Kidney (tissue), 13 donors: ENCODE measurements at regions not wholly inside any gene's neighbourhood (a gene's known extent, or its start where the extent isn't known, plus 50 kb on each side); places are given as distances from the start of the nearest gene placed in this dataset.
"Not testable (repeated sequence)": the region's sequence is repeated elsewhere in the genome, so short reads cannot be mapped to it uniquely, and the experiment has no call there.

ENCODE experiments used
- DNase-seq, 5 donors: peaks; one replicate each; pipeline ENCODE4 v3.0.0-alpha.2; 2013 to 2020
- FAIRE-seq: peaks from 2 replicates; lab custom pipeline; 2012; peaks lifted over from hg19 to GRCh38; lab: Jason Lieb, UNC
- H3K27ac ChIP-seq, 2 donors: one replicate each; pipeline ENCODE4 v1.7.0; 2013; ENCODE audit warnings: low read depth in 2 of 2, low read length in 2 of 2, inconsistent platforms in 1 of 2
- H3K27me3 ChIP-seq: one replicate; pipeline ENCODE4 v1.7.1; 2013; ENCODE audit warnings: low read length, inconsistent platforms; ENCODE audit not compliant: control insufficient read depth, insufficient read depth
- H3K36me3 ChIP-seq, 3 donors: one replicate each; pipeline versions ENCODE4 v1.7.0 to v1.7.1; 2013; ENCODE audit warnings: low read length in 3 of 3, control low read depth in 1 of 3, inconsistent platforms in 1 of 3; ENCODE audit not compliant: insufficient read depth in 3 of 3, control insufficient read depth in 2 of 3
- H3K4me1 ChIP-seq, 3 donors: one replicate each; pipeline versions ENCODE4 v1.7.0 to v1.7.1; 2013; ENCODE audit warnings: low read length in 3 of 3, inconsistent platforms in 1 of 3, low read depth in 1 of 3; ENCODE audit not compliant: control insufficient read depth in 2 of 3, insufficient read depth in 2 of 3
- H3K4me3 ChIP-seq, 3 donors: one replicate each; pipeline versions ENCODE4 v1.7.0 to v1.8.1; 2013; ENCODE audit warnings: low read length in 3 of 3, control low read depth in 1 of 3, inconsistent platforms in 1 of 3
- H3K9ac ChIP-seq, 3 donors: one replicate each; pipeline versions ENCODE4 v1.7.0 to v1.7.1; 2013; ENCODE audit warnings: low read length in 3 of 3, control low read depth in 1 of 3, inconsistent platforms in 1 of 3
- H3K9me3 ChIP-seq, 3 donors: one replicate each; pipeline versions ENCODE4 v1.7.0 to v1.7.1; 2013; ENCODE audit warnings: low read length in 3 of 3, control low read depth in 1 of 3, inconsistent platforms in 1 of 3; ENCODE audit not compliant: control insufficient read depth in 2 of 3, insufficient read depth in 1 of 3
- CTCF ChIP-seq: IDR thresholded peaks from 3 replicates; pipeline ENCODE4 v1.5.1; 2012; ENCODE audit warnings: mild to moderate bottlenecking, moderate library complexity, borderline replicate concordance; ENCODE audit not compliant: insufficient read depth; ENCODE audit errors: extremely low read depth
- intact Hi-C: fragments of 100-400 bp; cut with DNase I; formaldehyde crosslinking; loops from one replicate; pipeline ENCODE4 v1.11.1; 2022
- donor health status: control.
- donor health status: control.
- donor health status: control.
- donor health status: control.
- donor health status: control.
- donor health status: DM: yes; HTN: yes; CAD: no.
- donor health status: Normal renal cell carcinoma (clear cell type).

GRCh38 chr12:115294453-115295133 lies 610.6 kb upstream of the TBX3 start:
- Histone ChIP-seq H3K4me3 (no peak overlapping the region), H3K4me1 (no peaks in the 10 kb centered on the region), H3K27ac (no peak overlapping the region), H3K9ac (no peak overlapping the region), H3K27me3 (no peaks in the 10 kb centered on the region), H3K36me3 (no peaks in the 10 kb centered on the region), H3K9me3 (no peaks in the 10 kb centered on the region)
- DNase-seq (peak in 1 of 5 donors; percentile 21), FAIRE-seq (no peak)
- no peak for TF ChIP-seq CTCF
- intact Hi-C loops, result no loop called here

GRCh38 chr12:115285429-115285828 lies 601.5 kb upstream of the TBX3 start:
- intact Hi-C loops, H3K9me3 ChIP-seq, FAIRE-seq, H3K27me3 ChIP-seq, H3K9ac ChIP-seq, H3K27ac ChIP-seq, DNase-seq, H3K36me3 ChIP-seq, H3K4me1 ChIP-seq, H3K4me3 ChIP-seq: not testable (repeated sequence)

GRCh38 chr12:115273456-115273855 lies 589.5 kb upstream of the TBX3 start:
- FAIRE-seq (no peak), DNase-seq (no peak)
- Histone ChIP-seq H3K27me3 (no peaks in the 10 kb centered on the region), H3K4me1 (no peaks in the 10 kb centered on the region), H3K36me3 (no peaks in the 10 kb centered on the region), H3K9ac (no peak overlapping the region), H3K9me3 (no peaks in the 10 kb centered on the region), H3K27ac (no peak overlapping the region), H3K4me3 (no peak overlapping the region)
- no peak for TF ChIP-seq CTCF
- intact Hi-C loops, result no loop called here

- H3K4me3 ChIP-seq, result no peak overlapping the region
These were observed 584.5 kb upstream of the TBX3 start for GRCh38 chr12:115268451-115268850.

More at GRCh38 chr12:115268451-115268850, 584.5 kb upstream of the TBX3 start:
- Histone ChIP-seq H3K36me3 (no peaks in the 10 kb centered on the region), H3K9me3 (no peaks in the 10 kb centered on the region), H3K9ac (no peak overlapping the region), H3K4me1 (no peaks in the 10 kb centered on the region), H3K27ac (no peak overlapping the region), H3K27me3 (no peaks in the 10 kb centered on the region)
- intact Hi-C loops, result no loop called here
- no peak for TF ChIP-seq CTCF
- DNase-seq (no peak), FAIRE-seq (no peak)
